ENCODE measurements at regions not wholly inside any gene's neighbourhood (a gene's known extent, or its start where the extent isn't known, plus 50 kb on each side); places are given as distances from the start of the nearest gene placed in this dataset.

DNA sequence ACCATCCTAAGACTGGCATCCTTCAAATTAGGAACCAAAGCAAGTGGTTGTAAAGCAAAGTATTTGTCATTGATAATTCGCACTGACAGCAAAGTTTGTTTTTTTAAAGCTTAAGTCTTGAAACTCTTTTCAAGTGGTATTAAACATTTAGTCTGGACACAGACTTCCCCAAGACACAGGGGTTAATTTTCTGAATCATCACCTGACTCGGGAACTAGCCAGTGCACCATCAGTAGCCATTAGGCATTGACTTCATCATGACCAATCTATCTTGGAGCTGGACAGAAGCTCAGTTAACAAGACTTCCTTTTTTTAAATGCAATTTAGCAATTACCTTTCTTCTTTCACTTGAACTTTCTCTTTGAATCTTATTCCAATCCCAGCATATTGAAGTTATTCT is 210.6 kb downstream of the ZNF365 start:
- TF ChIP-seq, protein P1, sequence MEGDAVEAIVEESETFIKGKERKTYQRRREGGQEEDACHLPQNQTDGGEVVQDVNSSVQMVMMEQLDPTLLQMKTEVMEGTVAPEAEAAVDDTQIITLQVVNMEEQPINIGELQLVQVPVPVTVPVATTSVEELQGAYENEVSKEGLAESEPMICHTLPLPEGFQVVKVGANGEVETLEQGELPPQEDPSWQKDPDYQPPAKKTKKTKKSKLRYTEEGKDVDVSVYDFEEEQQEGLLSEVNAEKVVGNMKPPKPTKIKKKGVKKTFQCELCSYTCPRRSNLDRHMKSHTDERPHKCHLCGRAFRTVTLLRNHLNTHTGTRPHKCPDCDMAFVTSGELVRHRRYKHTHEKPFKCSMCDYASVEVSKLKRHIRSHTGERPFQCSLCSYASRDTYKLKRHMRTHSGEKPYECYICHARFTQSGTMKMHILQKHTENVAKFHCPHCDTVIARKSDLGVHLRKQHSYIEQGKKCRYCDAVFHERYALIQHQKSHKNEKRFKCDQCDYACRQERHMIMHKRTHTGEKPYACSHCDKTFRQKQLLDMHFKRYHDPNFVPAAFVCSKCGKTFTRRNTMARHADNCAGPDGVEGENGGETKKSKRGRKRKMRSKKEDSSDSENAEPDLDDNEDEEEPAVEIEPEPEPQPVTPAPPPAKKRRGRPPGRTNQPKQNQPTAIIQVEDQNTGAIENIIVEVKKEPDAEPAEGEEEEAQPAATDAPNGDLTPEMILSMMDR (conservative IDR thresholded peaks at IDR 0.05 in 1 of 2, IDR thresholded peaks at IDR 0.05 in 1 of 2; ENCODE audit: extremely low read depth in 1 of 2, insufficient read depth in 1 of 2, low read depth in 1 of 2, low read length in 2 of 2) = no peak
- TF ChIP-seq EZH2 (IDR thresholded peaks at IDR 0.05; ENCODE audit: borderline replicate concordance, low read length) = no peak
